ENCODE measurements at regions not wholly inside any gene's neighbourhood (a gene's known extent, or its start where the extent isn't known, plus 50 kb on each side); places are given as distances from the start of the nearest gene placed in this dataset.

DNA sequence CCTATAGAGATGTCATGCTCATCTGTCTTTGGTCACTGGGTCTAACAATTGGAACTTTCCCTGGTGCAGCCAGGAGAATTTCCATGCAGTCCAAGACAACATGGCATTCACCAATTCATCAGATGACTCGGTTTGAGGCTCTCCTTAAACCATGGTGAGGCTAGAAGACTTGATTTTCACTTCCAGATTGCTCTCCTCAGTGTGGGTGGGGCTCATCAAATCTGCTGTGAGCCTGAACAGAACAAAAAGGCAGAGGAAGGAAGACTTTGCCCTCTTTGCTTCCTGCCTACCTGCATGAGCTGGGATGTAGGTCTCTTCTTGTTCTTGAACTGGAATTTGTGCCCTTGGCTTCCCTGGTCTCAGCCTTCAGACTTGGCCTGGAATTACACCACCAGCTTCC lies 203.4 kb upstream of the TRIB2 start:
- ATAC-seq = no peak

DNA sequence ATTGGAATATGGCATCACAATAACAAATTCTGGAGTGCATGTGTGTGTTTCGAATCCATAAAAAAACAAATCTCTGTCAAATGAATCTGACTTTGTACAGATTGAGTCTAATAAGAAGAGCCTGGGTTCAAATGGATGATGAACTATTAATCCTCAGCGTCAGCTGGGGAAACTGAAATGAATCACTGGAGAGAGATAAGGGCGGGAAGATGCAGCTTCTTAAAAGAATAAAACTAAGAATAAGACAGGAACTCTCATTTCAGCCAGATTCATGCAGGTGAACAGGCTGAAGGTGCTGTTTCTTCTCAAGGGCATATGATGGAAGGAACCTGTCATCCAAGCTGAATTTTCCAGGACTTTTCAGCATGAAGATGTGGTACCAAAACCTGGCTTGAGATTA lies 202.6 kb upstream of the TRIB2 start:
- no peak for ATAC-seq

DNA sequence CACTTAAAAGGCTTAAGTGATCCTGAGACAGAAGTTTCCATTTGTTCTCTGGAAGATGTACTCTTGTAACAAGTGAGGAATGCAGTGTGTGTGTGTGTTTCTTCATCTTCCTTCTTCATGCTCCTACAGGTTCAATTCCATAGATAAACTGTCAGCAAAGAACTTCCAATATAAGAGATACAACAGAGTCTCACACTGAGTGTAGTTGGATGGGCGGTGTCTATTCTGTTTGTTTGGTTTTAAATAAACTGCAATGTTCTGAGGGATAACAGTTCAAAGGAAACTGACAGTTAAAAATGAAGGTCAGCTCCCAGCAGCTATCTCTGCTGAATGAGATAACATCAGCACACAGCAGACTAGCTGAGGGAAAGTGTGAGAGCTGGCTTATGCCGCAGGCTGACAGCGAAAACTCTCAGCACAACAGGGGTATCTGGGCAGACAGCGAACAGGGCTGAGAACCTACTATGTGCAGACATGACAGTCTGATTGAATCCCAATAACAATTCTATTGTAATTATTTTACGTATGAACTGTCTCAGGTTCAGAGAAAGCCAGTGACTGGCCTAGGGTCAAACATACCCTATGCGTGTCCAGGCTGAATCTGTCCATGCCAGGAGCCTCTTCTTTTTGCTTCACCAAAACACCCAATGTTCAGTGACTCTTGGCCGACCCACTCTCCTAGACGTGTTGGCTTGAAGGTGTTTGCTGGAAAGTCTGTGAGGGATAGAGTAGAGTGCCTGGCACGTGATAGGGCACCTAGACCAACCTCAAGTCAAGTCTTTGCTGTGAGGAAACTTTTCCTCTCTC lies 201.9 kb upstream of the TRIB2 start:
- no peak for ATAC-seq

DNA sequence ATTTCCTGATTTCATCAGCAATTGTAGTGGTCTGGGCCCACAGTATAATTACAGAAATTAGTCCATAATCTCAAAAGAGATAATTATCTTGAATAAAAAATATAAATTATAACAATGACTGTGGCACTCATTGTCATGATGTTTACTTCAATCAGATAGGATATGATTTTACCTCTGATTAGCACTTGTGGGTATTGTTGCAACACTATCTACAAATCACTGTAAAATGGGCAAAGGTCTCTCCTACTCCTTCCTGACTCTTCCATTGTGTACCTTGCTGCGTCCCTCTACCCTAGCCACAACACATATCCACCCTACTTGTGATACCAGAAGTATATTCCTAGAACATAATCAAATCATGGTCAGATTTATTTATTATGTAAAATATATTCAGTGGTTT lies 200.9 kb upstream of the TRIB2 start:
- no peak for ATAC-seq

DNA sequence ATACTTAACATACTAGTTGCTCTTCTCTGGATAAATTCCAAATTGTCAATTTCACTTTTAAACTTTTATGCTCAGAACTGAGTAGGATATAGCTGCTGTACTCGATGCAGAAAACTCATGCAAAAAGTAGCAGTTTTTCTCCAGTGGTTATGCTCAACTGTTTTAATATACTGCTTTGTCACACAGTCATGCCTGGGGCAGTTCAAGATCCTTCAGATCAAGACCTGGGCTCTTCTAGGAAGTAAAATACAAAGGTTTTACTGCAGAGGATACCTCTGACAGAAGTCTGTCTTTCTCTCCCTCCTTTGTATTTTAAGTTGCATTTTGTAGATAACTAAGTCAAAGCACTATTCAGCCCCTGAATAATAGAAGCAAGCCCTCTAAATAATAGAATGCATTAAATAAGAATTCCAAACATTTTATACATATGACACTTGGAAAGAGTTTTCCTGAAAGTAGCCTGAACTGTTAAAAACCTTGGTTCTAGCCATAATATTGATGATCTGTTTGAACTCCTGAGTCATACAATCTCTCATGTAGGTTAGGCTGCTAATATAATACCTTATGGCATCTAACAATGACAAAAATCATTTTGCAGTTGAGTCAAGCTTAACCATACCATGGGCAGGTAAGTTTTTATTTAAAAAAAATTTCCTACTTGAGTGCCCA lies 183.3 kb upstream of the TRIB2 start:
- ATAC-seq = no peak

DNA sequence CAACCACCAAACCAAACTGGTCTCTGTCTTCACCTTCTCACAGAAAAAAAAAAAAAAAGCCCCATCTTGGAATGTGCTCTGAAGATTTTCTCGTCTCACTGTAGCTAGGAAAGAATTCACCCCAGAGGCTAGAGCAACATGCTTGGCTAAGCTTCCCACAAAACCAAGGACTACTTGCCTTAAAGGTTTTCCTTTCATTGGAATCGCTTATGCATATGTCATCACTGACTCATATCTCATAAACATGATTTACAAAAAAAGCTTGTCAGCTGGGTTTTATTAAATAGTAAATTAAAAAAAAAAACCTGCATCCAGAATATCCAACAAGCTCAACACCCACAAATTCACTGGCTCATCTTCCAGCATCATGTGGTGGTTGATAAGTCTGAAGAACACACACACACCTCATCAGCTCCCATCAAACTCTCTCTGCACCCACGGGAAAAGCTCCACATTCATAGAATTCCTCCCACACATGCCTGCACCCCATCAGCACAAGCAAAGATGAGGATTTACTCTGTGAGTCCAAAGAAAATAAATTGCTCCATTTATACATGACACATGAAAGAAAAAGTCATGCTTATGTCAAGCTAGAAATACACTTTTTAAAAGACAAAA lies 182.0 kb upstream of the TRIB2 start:
- ATAC-seq = peak; percentile 35

DNA sequence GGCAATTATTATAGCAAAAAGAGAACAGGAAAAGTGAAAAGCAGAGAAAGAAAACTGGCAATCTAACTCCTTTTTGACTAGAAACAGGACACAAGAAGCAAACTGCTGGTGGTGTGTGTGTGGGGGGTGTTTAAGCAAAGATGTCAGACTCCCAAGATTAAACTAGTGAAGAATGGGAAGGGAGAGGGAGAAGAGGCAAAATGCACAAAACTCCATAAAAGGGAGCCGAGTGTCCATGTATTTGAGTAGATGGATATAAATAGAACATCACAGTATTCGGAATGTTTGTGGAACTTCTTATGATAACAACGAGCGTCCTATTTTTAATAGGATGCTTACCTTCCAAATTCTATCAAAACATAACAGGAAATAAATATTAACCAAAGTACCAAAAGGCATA lies 179.8 kb upstream of the TRIB2 start:
- no peak for ATAC-seq

DNA sequence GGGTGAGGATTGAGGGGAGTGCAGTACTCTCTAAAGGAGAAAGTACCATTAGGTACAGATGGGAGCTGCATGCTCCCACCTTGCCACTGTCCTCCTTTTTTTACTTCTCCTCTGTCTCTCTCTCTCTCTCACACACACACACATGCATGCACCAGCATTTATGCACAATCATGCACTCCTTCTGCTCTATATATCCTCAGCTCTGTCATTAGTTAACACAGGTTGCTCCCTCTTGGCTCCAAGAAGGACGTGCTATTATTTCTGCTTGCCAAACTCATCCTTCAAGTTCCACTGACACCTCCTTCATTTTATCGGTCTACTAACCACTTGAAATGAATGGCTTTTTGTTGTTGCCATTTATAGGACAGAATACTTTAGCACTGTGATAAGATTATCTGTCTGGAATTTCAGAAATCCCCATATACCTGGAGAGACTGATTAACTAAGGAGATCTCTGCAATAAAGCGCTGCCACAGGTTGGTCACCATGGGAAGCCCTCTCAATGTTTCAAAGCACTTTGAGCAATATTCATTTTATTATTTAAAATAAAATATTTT lies 178.5 kb upstream of the TRIB2 start:
- ATAC-seq = no peak

DNA sequence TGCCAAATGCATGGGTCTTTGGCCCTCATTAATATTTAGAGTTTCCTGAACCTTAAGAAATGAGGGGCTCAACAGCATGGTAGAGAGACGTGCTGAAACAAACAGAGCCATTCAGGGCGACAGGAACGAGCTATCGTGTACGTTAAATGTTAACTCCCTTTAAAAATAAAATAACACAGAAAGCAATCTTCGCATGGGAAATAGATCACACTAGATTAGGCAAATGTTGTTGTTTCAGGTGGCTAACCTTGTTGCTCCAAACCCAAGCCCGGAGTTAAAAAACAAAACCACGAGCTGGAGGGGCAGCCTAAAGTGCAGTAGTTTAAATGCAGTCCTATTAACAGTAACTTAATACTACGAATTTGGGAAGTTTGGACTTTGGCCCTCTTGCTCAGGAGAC lies 177.4 kb upstream of the TRIB2 start:
- ATAC-seq = no peak

DNA sequence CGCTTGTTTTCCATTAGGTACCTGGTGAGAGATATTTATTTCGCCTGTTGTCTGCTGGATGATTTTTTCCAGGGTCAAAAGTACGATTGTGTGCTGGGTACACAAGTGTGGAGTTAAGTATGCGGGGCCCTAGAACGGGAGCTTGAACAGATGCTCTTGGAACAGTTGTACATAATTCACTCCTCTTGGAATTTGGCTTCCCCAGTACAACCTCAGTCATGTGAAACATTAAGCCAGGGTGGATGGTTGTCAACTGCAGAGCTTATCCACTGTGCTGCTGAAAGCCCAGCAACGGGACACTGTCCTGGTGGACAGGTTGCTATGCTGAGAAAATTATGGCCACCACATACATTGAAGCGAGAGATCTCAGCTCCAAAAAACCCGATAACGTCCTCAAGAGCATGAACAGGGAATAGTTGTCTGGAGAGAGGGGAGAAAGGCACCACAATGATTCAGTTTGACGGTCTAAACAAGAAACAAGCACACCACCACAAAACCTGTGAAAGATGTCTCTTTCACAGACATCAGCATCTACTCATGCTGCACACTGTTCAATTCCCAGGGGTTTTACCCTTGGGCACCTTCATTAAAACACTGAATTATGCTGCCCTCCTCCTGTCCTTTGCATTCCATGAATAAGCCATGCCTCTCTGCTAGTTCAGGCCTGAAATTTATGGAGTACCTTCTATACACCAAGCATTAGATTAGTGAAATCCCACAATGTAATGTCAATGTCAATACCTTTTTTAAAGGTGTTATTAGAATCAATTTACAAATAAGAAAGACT lies 176.8 kb upstream of the TRIB2 start:
- ATAC-seq = no peak

DNA sequence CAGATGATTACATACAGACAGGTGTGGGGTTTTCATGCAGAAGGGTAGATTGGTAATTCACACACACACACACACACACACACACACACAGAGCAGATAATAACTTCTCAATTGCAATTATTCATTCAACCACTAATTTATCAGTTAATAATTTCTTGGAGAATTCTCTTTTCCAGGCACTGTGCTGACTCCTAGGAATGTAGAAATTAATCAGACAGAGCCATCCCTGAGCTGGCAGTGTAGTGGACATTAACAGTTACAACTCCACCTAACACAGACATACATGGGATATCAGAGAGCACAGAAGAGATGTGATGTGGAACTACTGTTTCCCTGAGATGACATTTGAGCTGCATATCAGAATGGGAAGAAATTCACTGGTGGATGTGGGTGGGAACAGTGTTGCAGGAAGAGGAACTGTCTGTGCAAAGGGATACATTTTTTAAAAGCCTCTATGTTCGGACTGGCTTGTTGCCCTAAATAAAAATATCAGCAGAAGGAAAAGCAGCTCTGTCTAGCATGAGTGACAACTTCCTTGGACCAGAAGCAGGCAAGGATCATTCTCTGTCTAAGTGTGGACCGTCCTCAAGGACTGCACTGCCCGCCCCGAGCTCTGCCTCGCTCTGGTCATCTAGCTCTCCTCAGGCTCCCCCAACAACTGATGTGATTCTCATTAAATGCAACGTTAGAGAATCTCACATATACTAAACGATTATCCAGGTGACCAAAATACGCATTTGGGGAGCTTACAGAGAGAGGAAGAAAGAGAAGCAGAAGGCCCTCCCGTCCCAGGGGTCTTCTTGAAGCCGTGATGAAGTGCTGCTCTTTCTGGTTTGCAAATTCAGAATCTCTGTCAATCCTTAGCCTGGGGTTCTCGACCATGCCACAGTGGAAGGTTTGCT lies 173.4 kb upstream of the TRIB2 start:
- no peak for ATAC-seq

DNA sequence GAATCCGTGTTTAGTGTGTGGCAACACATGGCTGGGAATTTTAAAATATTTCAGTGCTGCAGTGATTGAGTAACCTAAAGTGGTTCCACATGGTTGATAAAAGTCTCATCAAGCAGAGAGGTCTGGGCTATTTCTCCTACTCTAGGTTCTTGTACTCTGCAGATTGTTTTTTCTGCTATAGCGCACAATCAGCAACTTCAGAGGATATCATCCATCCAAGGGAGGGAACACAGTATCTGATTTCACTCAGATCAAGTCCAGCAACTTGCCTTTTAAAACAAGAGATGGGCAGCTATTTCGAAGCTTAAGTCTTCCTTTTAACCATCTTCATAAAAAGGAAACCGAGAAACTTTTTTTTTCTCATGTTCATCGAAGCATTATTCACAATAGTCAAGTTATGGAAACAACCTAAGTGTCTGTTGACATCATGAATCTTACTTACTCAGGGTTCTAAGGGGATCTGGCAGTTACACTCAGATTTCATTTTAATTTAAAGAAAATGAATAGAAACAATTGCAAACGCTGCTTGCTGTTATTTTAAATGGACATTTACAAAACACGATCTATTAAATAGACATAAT lies 172.7 kb upstream of the TRIB2 start:
- no peak for ATAC-seq

DNA sequence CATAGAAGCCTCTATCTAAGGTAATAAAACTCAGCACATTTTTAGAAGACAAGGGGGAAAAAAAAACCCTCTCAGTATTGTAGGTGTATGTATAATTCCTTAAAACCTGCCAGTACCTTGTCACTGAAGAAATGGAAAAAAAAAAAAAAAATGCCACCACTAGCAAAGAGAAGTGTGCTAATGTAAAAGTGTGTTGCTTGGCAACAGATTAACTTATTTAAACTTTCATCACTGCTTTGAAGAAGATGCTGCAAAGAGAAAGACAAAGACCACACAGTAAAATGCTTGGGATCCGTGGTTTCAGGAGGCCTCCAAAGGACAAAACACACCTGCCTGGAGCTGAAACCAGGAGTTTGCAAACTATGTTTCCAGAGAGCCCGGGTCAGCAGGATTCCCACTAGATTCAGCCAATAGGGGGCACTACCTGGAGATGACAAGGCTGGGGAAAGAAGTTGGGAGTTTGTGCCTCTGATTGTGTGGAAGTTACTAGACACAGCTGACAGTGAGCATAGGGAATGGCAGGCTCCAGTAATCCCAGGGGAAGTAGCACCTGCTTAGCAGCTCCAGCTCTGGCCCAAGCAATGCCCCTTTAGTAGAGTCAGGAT lies 169.1 kb upstream of the TRIB2 start:
- no peak for ATAC-seq

DNA sequence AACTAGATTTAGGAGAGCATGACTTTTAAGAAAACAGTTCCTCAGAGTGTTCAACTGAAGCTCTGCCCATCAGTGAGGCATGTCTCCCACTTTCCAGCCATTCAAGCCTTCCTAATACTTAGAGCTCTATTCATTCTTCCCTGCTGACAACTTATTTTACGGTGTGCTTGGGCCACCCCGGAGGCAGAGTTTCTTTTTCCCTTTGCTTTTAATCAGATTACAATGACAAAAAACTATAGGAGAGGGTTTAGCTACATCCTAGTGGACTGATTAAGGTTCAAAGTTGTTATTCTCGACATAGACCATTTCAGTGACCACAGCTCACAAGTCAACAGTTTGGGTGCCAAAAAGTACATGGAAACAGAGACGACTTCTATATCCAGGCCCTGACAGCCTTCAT lies 167.8 kb upstream of the TRIB2 start:
- no peak for ATAC-seq

DNA sequence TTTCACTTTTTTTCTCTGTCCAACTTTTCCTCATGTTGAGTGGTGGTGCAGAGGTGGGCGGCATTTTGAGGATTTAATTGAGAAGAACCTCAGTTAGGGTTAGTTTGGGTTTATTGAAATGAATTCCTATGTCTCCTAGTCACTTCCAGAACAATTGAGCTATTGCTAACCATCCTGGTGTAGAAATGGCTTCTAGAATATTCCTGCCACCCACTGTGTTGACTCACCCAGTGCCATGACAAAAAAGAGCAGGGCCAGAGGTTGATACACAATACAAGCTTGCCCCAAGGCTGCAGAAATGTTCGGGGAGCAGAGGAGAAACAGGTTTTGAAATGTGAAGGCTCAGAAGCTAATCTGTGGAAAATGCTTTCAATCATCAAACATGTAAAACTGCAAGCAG lies 167.1 kb upstream of the TRIB2 start:
- ATAC-seq = peak; percentile 63

DNA sequence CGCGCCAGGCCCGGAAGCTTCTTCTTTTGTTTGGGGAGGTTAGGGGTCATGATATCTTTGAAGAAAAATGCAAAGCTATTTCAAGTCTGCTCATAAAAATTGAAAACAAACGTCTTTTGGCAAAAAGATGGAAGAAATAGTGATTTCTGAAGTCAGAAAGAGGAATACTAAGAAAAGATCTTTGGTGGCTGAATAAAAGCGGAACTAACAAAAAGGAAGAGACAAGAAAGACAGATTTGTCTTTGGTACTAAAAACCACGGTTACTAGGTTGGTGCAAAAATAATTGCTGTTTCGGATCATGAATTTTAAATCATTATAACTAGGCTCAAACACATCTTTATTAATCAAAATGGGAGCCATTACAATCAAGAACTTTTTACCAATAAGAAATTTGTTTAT lies 164.6 kb upstream of the TRIB2 start:
- no peak for ATAC-seq

DNA sequence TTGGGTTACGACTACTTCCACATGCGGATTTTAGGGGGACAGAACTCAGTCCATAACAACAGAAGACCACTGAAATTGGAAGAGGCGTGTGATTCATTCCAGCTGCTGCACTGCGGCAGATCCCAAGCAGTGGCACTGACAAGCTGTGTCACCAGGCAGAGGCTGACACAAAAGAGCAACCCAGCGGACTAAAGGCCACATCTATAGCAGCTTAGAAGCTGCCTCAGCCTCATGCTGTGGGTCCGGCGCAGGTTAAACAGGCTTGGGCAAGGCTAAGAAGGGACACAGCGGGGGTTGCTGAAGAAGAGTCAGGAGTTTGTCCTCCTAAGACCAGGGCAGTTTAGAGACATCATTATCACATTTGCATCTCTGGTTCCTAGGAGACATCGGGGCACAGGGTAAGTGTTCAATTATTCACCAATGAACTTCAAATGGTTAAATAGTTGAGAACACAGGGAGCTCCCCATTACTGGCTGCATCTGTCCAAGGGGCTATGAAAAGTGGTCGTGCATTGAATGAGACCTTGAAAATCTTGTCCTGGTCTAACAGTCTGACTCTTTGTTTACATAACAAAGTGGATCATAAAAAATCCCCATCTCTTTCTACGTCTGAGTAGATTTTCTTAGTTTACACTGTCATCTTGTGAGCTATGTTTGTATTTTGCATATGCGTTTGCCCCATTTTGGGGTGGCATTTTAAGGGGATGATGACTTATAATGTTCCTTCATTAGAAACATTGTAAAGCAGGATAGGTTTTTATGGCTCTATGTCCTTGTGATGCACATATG lies 162.3 kb upstream of the TRIB2 start:
- no peak for ATAC-seq

DNA sequence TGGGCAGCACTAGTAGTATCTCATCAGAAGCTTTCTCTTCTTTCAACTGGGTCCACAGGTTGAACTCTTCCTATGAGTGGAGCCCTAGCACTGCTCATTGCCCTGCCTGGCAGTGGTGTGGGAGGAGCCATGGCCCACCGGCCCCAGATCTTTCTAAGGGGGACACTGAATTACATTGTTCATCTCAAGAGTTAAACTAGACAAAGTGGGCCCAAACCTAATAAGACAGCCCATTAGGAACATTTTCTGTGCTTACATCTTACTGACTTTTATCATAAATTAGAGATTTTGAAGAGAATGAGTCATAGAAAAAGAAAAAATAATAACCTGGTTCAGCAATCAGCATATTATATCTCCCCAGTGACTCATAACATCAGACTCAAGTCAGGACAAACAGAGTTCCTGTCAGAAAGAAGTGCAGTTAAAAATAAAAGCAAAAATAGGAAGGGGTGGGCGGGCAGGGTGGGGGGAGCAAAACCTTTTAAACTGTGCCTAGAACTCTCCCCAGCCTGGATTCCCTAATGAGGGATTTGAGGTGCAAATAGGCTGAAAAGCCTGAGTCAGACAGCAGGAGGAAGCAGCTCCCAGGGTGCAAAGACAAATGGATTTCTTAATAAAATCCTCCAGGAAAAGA lies 161.6 kb upstream of the TRIB2 start:
- peak; percentile 45 for ATAC-seq

DNA sequence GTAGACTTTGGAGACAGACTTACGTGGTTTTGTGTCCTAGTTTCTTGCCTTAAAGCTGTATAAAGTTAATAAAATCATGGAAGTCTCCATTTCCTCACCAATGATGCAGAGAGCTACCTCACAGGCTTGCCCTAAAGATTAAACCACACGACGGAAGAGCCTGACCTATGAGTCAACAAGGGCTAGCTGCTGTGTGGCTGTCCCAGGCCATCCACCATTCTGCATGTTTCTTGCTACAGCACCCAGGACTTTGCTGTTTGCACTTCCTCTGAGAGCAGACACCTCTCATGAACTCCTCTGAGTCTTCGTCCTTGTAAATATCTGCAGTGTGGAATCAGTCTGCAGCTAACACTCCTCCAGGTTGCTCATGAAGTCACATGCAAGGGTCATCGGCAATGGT lies 160.0 kb upstream of the TRIB2 start:
- ATAC-seq = peak; percentile 49

DNA sequence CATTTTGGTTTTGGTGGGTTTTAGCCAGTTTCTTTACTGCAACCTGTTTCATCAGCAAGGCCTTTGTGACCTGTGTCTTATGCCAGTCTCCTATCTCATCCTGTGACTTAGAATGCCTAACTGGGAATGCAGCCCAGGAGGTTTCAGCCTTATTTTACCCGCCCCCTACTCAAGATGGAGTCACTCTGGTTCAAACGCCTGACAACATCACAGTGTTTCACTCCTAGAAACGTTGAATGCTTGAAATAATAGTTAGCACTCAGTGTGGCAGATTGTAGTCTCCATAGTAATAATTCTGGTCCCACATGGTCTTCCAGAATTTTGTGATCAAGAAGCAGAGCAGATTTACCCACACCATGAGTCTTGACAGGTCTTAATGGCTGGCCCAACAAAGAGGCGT lies 159.0 kb upstream of the TRIB2 start:
- ATAC-seq = no peak
